ENCODE measurements at regions not wholly inside any gene's neighbourhood (a gene's known extent, or its start where the extent isn't known, plus 50 kb on each side); places are given as distances from the start of the nearest gene placed in this dataset.

GRCh38 chr3:154598166-154598565, 168.2 kb upstream of the GPR149 start:
- TF ChIP-seq POLR2A (IDR thresholded peaks at IDR 0.05) (no peak), CTCF (IDR thresholded peaks at IDR 0.05) (no peak)
